SU-DHL-6 (cell line): ENCODE measurements at regions not wholly inside any gene's neighbourhood (a gene's known extent, or its start where the extent isn't known, plus 50 kb on each side); places are given as distances from the start of the nearest gene placed in this dataset.

ENCODE experiments used
- H2AFZ ChIP-seq: fragments of 200-600 bp; sonication (generic); 2 replicates; pipeline ENCODE4 v1.6.1; 2014; ENCODE audit warnings: low read depth, mild to moderate bottlenecking, moderate library complexity, mixed read lengths, antibody characterized with exemption, low read length; ENCODE audit not compliant: severe bottlenecking
- H3F3A ChIP-seq: fragments of 200-600 bp; shearing (Covaris generic); 2 replicates; pipeline ENCODE4 v1.6.0; 2016; ENCODE audit warnings: antibody characterized with exemption, mild to moderate bottlenecking; ENCODE audit not compliant: insufficient read depth
- H3K27ac ChIP-seq: fragments of 200-600 bp; sonication (generic); 2 replicates; pipeline ENCODE4 v1.5.1; 2016; ENCODE audit warnings: low read depth, mild to moderate bottlenecking, low read length, moderate library complexity, mixed read lengths
- H3K27me3 ChIP-seq: fragments of 200-600 bp; sonication (generic), shearing (Covaris generic); 2 replicates; pipeline ENCODE4 v1.6.0; 2014; ENCODE audit warnings: mild to moderate bottlenecking, low read length
- H3K36me3 ChIP-seq: fragments of 200-600 bp; sonication (generic); 2 replicates; pipeline ENCODE4 v1.6.1; 2014; ENCODE audit warnings: mild to moderate bottlenecking, low read length, mixed read lengths
- H3K4me2 ChIP-seq: fragments of 300-600, 200-600 bp; shearing (Covaris generic), sonication (generic); 2 replicates; pipeline ENCODE4 v1.6.0; 2014; ENCODE audit warnings: low read length, low read depth, mild to moderate bottlenecking; ENCODE audit not compliant: poor library complexity, severe bottlenecking
- H3K4me3 ChIP-seq: fragments of 200-600 bp; sonication (generic); 2 replicates; pipeline ENCODE4 v1.5.1; 2014; ENCODE audit warnings: antibody characterized with exemption, low read length, mild to moderate bottlenecking, mixed read lengths; ENCODE audit not compliant: insufficient read depth, poor library complexity, severe bottlenecking
- H3K79me2 ChIP-seq: fragments of 200-600 bp; sonication (generic); 2 replicates; pipeline ENCODE4 v1.6.1; 2014; ENCODE audit warnings: mild to moderate bottlenecking, low read length, moderate library complexity; ENCODE audit not compliant: insufficient read depth
- H3K9ac ChIP-seq: fragments of 200-600 bp; sonication (generic); 2 replicates; pipeline ENCODE4 v1.7.0; 2014; ENCODE audit warnings: mild to moderate bottlenecking, low read length
- H3K9me2 ChIP-seq: fragments of 200-600 bp; sonication (generic); replicated peaks from 2 replicates; pipeline ENCODE4 v1.6.1; 2014; ENCODE audit warnings: low read length; ENCODE audit not compliant: insufficient read depth
- H3K9me3 ChIP-seq: fragments of 200-600 bp; sonication (generic); 2 replicates; pipeline ENCODE4 v1.6.1; 2014; ENCODE audit warnings: low read length, mixed read lengths; ENCODE audit not compliant: insufficient read depth
- H4K20me1 ChIP-seq: fragments of 200-600 bp; sonication (generic); 2 replicates; pipeline ENCODE4 v1.6.1; 2014; ENCODE audit warnings: low read depth, mild to moderate bottlenecking, antibody characterized with exemption, low read length, moderate library complexity, mixed read lengths
- EZH2phosphoT487 ChIP-seq: fragments of 200-600 bp; sonication (generic), shearing (Covaris generic); conservative IDR thresholded peaks from 2 replicates; pipeline ENCODE4 v1.6.1; 2018; ENCODE audit warnings: mild to moderate bottlenecking, antibody characterized with exemption, low read length, moderate library complexity, mixed read lengths
- TF ChIP-seq, protein P1 (sequence below): fragments of 200-600 bp; sonication (generic); IDR thresholded peaks from one replicate; pipeline ENCODE4 v1.5.1; 2017; ENCODE audit warnings: antibody characterized with exemption, mild to moderate bottlenecking, low read length, moderate library complexity; ENCODE audit not compliant: insufficient read depth, poor library complexity, severe bottlenecking

DNA sequence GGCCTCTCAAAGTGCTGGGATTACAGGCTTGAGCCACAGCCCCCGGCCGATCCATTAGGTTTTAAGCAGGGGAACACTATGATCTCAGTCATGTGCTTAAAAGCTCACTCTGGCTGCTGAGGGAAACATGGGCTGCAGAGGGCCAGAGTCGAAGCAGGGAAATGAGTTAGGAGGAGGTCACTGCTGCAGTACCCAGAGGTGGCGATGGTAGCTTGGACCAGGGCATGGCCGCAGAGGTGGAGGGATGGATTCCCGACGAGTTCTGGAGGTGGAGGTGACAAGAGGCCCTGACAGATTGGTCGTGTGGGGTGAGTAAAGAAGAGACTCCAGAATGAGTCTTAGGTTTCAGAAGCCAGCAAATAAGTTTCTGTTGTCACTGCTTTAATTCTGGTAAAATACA is 54.4 kb upstream of the INCENP start:
- no peaks in the 10 kb centered on the region for H3K36me3 ChIP-seq
- TF ChIP-seq, protein P1, sequence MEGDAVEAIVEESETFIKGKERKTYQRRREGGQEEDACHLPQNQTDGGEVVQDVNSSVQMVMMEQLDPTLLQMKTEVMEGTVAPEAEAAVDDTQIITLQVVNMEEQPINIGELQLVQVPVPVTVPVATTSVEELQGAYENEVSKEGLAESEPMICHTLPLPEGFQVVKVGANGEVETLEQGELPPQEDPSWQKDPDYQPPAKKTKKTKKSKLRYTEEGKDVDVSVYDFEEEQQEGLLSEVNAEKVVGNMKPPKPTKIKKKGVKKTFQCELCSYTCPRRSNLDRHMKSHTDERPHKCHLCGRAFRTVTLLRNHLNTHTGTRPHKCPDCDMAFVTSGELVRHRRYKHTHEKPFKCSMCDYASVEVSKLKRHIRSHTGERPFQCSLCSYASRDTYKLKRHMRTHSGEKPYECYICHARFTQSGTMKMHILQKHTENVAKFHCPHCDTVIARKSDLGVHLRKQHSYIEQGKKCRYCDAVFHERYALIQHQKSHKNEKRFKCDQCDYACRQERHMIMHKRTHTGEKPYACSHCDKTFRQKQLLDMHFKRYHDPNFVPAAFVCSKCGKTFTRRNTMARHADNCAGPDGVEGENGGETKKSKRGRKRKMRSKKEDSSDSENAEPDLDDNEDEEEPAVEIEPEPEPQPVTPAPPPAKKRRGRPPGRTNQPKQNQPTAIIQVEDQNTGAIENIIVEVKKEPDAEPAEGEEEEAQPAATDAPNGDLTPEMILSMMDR, result no peak
- no peak for TF ChIP-seq EZH2phosphoT487
- no peaks in the 10 kb centered on the region for H3K9me3 ChIP-seq
- H3K4me3 ChIP-seq, result no peak overlapping the region
- no peak overlapping the region for H3K4me2 ChIP-seq
- no peaks in the 10 kb centered on the region for H3F3A ChIP-seq
- H3K79me2 ChIP-seq, result no peaks in the 10 kb centered on the region
- no peaks in the 10 kb centered on the region for H3K27me3 ChIP-seq
- no peak overlapping the region for H3K9ac ChIP-seq
- H4K20me1 ChIP-seq, result no peaks in the 10 kb centered on the region
- H2AFZ ChIP-seq, result no peak overlapping the region
- no peaks in the 10 kb centered on the region for H3K9me2 ChIP-seq
- no peak overlapping the region for H3K27ac ChIP-seq

DNA sequence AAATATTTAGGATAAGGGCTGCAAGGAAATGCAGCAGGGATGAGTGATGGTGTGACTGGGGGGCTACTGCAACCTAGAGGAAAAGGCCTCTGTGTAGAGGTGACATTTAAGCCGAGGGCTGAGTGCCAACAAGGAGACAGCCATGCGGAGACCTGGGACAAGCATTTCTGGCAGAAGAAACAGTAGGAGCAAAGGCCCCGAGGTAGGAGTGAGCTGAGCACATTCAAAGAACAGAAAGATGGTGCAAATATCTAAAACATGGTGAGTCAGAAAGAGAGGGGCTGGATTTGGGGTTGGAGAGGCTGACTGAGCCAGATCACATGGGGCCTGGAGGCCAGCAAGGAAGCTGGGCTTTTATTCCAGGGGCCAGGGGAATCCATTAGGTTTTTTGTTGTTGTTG is 55.1 kb upstream of the INCENP start:
- Histone ChIP-seq H3K9me3 (no peaks in the 10 kb centered on the region), H3K4me3 (no peak overlapping the region), H4K20me1 (no peaks in the 10 kb centered on the region), H3F3A (no peaks in the 10 kb centered on the region), H3K4me2 (no peak overlapping the region), H2AFZ (no peak overlapping the region), H3K79me2 (no peaks in the 10 kb centered on the region), H3K36me3 (no peaks in the 10 kb centered on the region), H3K9ac (no peak overlapping the region), H3K9me2 (no peaks in the 10 kb centered on the region), H3K27me3 (no peaks in the 10 kb centered on the region), H3K27ac (no peak overlapping the region)
- TF ChIP-seq EZH2phosphoT487, result no peak
- TF ChIP-seq, protein P1, result no peak

DNA sequence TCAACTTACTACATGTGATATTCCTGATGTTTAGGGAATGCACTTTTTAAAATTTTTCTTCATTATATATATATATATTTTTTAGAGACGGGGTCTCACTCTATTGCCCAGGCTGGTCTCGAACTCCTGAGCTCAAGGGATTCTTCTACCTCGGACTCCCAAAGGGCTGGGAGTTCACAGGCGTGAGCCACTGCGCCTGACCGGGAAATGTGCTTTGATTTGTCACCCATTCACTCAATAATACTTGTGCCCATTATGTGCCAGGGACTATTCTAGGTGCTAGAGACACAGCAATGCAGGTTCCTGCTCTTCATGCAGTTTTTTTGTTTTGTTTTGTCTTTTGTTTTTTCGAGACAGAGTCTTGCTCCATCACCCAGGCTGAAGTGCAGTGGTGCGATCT is 56.1 kb upstream of the INCENP start:
- no peak overlapping the region for H2AFZ ChIP-seq

More for the DNA sequence above, 56.1 kb upstream of the INCENP start:
- Histone ChIP-seq H3K4me2 (no peak overlapping the region), H3K79me2 (no peaks in the 10 kb centered on the region), H3K9me2 (no peaks in the 10 kb centered on the region), H3F3A (no peaks in the 10 kb centered on the region), H3K27me3 (no peaks in the 10 kb centered on the region), H3K9ac (no peak overlapping the region), H3K9me3 (no peaks in the 10 kb centered on the region), H3K4me3 (no peak overlapping the region), H4K20me1 (no peaks in the 10 kb centered on the region), H3K36me3 (no peaks in the 10 kb centered on the region), H3K27ac (no peak overlapping the region)
- TF ChIP-seq EZH2phosphoT487, result no peak
- TF ChIP-seq, protein P1, result no peak
